HepG2 (cell line): ENCODE measurements at regions not wholly inside any gene's neighbourhood (a gene's known extent, or its start where the extent isn't known, plus 50 kb on each side); places are given as distances from the start of the nearest gene placed in this dataset.

Experiments
- HOXA3 ChIP-seq: sonication (generic); formaldehyde crosslinking; IDR thresholded peaks from 2 replicates; pipeline ENCODE4 v1.5.0; 2020; ENCODE audit warnings: missing genetic modification reagents
- LCORL ChIP-seq, 2 experiments: fragments of 450-650 bp in 1 of 2; sonication (generic) in 1 of 2; formaldehyde crosslinking in 1 of 2; IDR thresholded peaks; 2 replicates each; pipeline versions ENCODE4 v1.5.0 to v1.6.1; 2017 to 2020; ENCODE audit warnings: antibody characterized with exemption in 1 of 2, missing genetic modification reagents in 1 of 2
- MBNL3 ChIP-seq: fragments of 250-450 bp; sonication (Bioruptor Pico); conservative IDR thresholded peaks from 2 replicates; pipeline ENCODE4 v1.8.0; 2022; ENCODE audit warnings: mild to moderate bottlenecking, inconsistent platforms
- NCOR1 ChIP-seq: fragments of 200-600 bp; sonication (generic); IDR thresholded peaks from 2 replicates; pipeline ENCODE4 v1.7.0; 2017; ENCODE audit warnings: antibody characterized with exemption, low read length, borderline replicate concordance
- SOX13 ChIP-seq, 3 experiments: fragments of 450-650 bp in 1 of 3; sonication (generic) in 1 of 3; formaldehyde crosslinking in 1 of 3; IDR thresholded peaks in 2 of 3; conservative IDR thresholded peaks in 1 of 3; 2 replicates each; pipeline versions ENCODE4 v1.5.0 to v1.6.1; 2016 to 2020; ENCODE audit warnings: antibody characterized with exemption in 1 of 3, mild to moderate bottlenecking in 1 of 3, missing compliant biosample characterization in 1 of 3, missing genetic modification reagents in 1 of 3, moderate library complexity in 1 of 3
- SPEN ChIP-seq: sonication (generic); formaldehyde crosslinking; IDR thresholded peaks from 2 replicates; pipeline ENCODE4 v1.5.1; 2020; ENCODE audit warnings: low read depth, mild to moderate bottlenecking, missing genetic modification reagents
- TAF1 ChIP-seq: sonication (generic); formaldehyde crosslinking; IDR thresholded peaks from 2 replicates; pipeline ENCODE4 v1.4.0; 2020; ENCODE audit warnings: missing genetic modification reagents
- U2AF2 ChIP-seq: fragments of 200-400 bp; formaldehyde crosslinking; IDR thresholded peaks from 2 replicates; pipeline ENCODE4 v1.6.1; 2017; ENCODE audit warnings: low read depth, mild to moderate bottlenecking, low read length
- ZBTB34 ChIP-seq: sonication (generic); formaldehyde crosslinking; IDR thresholded peaks from 2 replicates; pipeline ENCODE4 v1.8.0; 2022; ENCODE audit warnings: mild to moderate bottlenecking, missing genetic modification reagents
- ZNF335 ChIP-seq: sonication (generic); formaldehyde crosslinking; IDR thresholded peaks from 2 replicates; pipeline ENCODE4 v1.4.0; 2020; ENCODE audit warnings: missing genetic modification reagents
- ZNF430 ChIP-seq: sonication (generic); formaldehyde crosslinking; IDR thresholded peaks from 2 replicates; pipeline ENCODE4 v1.9.0; 2021; ENCODE audit warnings: mild to moderate bottlenecking, missing genetic modification reagents
- ZNF570 ChIP-seq: sonication (generic); formaldehyde crosslinking; IDR thresholded peaks from 2 replicates; pipeline ENCODE4 v1.4.0; 2020; ENCODE audit warnings: mild to moderate bottlenecking, missing genetic modification reagents, borderline replicate concordance
- ZNF746 ChIP-seq: sonication (generic); formaldehyde crosslinking; IDR thresholded peaks from 2 replicates; pipeline ENCODE4 v1.8.0; 2022; ENCODE audit warnings: mild to moderate bottlenecking, missing genetic modification reagents
- ZNF800 ChIP-seq: sonication (generic); formaldehyde crosslinking; IDR thresholded peaks from 2 replicates; pipeline ENCODE4 v1.4.0; 2020; ENCODE audit warnings: missing genetic modification reagents

GRCh38 chr2:185998562-185999070 is 260.0 kb downstream of the FSIP2 start (continued):
- TF ChIP-seq ZNF800 (CRISPR knock-in tag): no peak
- no peak for TF ChIP-seq ZNF430 (CRISPR knock-in tag)
- no peak for TF ChIP-seq ZNF570 (CRISPR knock-in tag)
- no peak for TF ChIP-seq NCOR1
- no peak for TF ChIP-seq HOXA3 (CRISPR knock-in tag)
- no peak for TF ChIP-seq ZNF746 (CRISPR knock-in tag)
- TF ChIP-seq LCORL (IDR thresholded peaks at IDR 0.05): no peak
- no peak for TF ChIP-seq LCORL (CRISPR knock-in tag; IDR thresholded peaks at IDR 0.05)
- no peak for TF ChIP-seq SPEN (CRISPR knock-in tag)
- TF ChIP-seq U2AF2: no peak
- TF ChIP-seq MBNL3 (CRISPR knock-in tag): no peak
- no peak for TF ChIP-seq ZBTB34 (CRISPR knock-in tag)
- no peak for TF ChIP-seq ZNF335 (CRISPR knock-in tag)
- TF ChIP-seq TAF1 (CRISPR knock-in tag): no peak
- TF ChIP-seq SOX13 (IDR thresholded peaks at IDR 0.05): no peak
- TF ChIP-seq SOX13 (CRISPR knock-in tag; conservative IDR thresholded peaks at IDR 0.05 in 1 of 2, IDR thresholded peaks at IDR 0.05 in 1 of 2): no peak
